Left lung (tissue), 4 donors: ENCODE measurements at regions not wholly inside any gene's neighbourhood (a gene's known extent, or its start where the extent isn't known, plus 50 kb on each side); places are given as distances from the start of the nearest gene placed in this dataset.

Source experiments
- ATAC-seq: fragments of 200-7000 bp; cut with Tn5 transposase; one replicate; pipeline ENCODE4 v1.9.1; 2020; ENCODE audit warnings: moderate library complexity
- DNase-seq, 4 donors: peaks; one replicate each; pipeline ENCODE4 v3.0.0-alpha.2; 2013 to 2020
- H3K27ac ChIP-seq, 2 donors: fragments of 200-600 bp; sonication (generic) in 1 of 2; one replicate each; pipeline versions ENCODE4 v1.5.0 to v1.8.0; 2020 to 2021
- H3K27me3 ChIP-seq, 2 donors: fragments of 200-600 bp; sonication (generic) in 1 of 2; one replicate each; pipeline versions ENCODE4 v1.5.0 to v1.8.0; 2020 to 2021
- H3K36me3 ChIP-seq, 2 donors: fragments of 200-600 bp; sonication (generic) in 1 of 2; one replicate each; pipeline versions ENCODE4 v1.5.0 to v1.8.0; 2020 to 2021
- H3K4me1 ChIP-seq, 2 donors: fragments of 200-600 bp; one replicate each; pipeline ENCODE4 v1.8.0; 2021
- H3K4me3 ChIP-seq, 2 donors: fragments of 200-600 bp; sonication (generic) in 1 of 2; one replicate each; pipeline versions ENCODE4 v1.5.0 to v1.8.0; 2020 to 2021; ENCODE audit warnings: mild to moderate bottlenecking in 1 of 2
- H3K9me3 ChIP-seq, 2 donors: fragments of 200-600 bp; sonication (generic) in 1 of 2; one replicate each; pipeline versions ENCODE4 v1.5.0 to v1.8.0; 2020 to 2021
- intact Hi-C, 2 donors: fragments of 100-400 bp; cut with DNase I; formaldehyde crosslinking; loops; one replicate each; pipeline versions ENCODE4 v1.11.2 to v1.14.2; 2022
- TF ChIP-seq, protein P1 (sequence below), 2 donors: fragments of 200-600 bp; sonication (generic) in 1 of 2; IDR thresholded peaks; one replicate each; pipeline versions ENCODE4 v1.5.0 to v1.8.0; 2021; ENCODE audit warnings: antibody characterized with exemption in 2 of 2
- donor health status: DM: no; HTN: yes; CAD: no.
- donor health status: DM: no; HTN: no; CAD: no.

DNA sequence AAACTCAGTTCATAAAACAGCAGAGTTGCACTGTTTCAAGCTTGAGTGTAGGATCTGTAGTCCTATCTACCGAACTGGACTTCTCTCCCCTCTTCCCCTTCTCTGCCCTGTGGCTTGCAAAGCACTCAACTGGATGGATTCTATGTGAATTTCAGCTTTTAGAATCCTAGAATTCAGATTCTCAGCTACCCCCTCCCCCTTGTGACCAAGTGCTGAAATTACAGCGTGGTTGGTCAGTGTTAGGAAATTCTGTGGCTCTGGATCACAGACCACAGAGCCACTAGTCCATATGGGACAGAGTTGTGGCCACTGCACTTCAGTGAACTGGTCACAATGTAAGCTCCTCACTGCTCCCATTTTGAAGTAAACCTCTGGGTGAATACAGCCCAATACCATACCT, 64.6 kb upstream of the TRPC5 start:
- peak; percentile 61 for ATAC-seq

DNA sequence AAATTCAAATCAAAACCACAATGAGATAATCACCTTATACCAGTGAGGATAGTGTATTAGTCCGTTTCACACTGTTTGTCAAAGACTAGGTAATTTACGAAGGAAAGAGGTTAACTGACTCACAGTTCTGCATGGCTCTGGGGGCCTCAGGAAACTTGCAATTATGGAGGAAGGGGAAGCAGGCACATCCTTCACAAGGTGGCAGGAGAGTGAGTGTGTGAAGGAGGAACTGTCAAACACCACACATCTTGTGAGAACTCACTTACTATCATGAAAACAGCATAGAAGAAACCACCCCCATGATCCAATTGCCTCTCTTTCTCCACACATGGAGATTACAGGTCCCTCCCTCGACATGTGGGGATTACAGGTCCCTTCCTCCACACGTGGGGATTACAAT, 54.7 kb upstream of the TRPC5 start:
- Histone ChIP-seq H3K4me1 (no peaks in the 10 kb centered on the region), H3K27ac (no peak overlapping the region), H3K27me3 (peaks cover 0 to 13% of the 10 kb centered on the region in 2 donors), H3K9me3 (no peaks in the 10 kb centered on the region), H3K36me3 (no peaks in the 10 kb centered on the region), H3K4me3 (no peak overlapping the region)
- intact Hi-C loops: no loop called here
- DNase-seq (no peak), ATAC-seq (no peak)
- TF ChIP-seq, protein P1, sequence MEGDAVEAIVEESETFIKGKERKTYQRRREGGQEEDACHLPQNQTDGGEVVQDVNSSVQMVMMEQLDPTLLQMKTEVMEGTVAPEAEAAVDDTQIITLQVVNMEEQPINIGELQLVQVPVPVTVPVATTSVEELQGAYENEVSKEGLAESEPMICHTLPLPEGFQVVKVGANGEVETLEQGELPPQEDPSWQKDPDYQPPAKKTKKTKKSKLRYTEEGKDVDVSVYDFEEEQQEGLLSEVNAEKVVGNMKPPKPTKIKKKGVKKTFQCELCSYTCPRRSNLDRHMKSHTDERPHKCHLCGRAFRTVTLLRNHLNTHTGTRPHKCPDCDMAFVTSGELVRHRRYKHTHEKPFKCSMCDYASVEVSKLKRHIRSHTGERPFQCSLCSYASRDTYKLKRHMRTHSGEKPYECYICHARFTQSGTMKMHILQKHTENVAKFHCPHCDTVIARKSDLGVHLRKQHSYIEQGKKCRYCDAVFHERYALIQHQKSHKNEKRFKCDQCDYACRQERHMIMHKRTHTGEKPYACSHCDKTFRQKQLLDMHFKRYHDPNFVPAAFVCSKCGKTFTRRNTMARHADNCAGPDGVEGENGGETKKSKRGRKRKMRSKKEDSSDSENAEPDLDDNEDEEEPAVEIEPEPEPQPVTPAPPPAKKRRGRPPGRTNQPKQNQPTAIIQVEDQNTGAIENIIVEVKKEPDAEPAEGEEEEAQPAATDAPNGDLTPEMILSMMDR (IDR thresholded peaks at IDR 0.05): no peak

More for the DNA sequence above, 64.6 kb upstream of the TRPC5 start:
- Histone ChIP-seq H3K36me3 (no peaks in the 10 kb centered on the region), H3K4me3 (no peak overlapping the region), H3K9me3 (no peaks in the 10 kb centered on the region), H3K4me1 (no peaks in the 10 kb centered on the region), H3K27me3 (peaks cover 0 to 5% of the 10 kb centered on the region in 2 donors), H3K27ac (no peak overlapping the region)
- intact Hi-C loops: no loop called here
- peak in 1 of 4 donors; percentile 1 for DNase-seq
- TF ChIP-seq, protein P1 (IDR thresholded peaks at IDR 0.05): peak in 1 of 2 donors; percentile 26
